GM12892 (cell line): ENCODE measurements at regions not wholly inside any gene's neighbourhood (a gene's known extent, or its start where the extent isn't known, plus 50 kb on each side); places are given as distances from the start of the nearest gene placed in this dataset.

Experiments
- POLR2AphosphoS5 ChIP-seq: IDR thresholded peaks from 2 replicates; pipeline ENCODE4 v1.6.1; 2011; ENCODE audit warnings: low read depth, low read length, control low read depth
- TAF1 ChIP-seq: IDR thresholded peaks from 2 replicates; pipeline ENCODE4 v1.6.1; 2011; ENCODE audit warnings: low read depth, mild to moderate bottlenecking, control low read depth, low read length, borderline replicate concordance

- TF ChIP-seq TAF1 (no peak), POLR2AphosphoS5 (no peak)
Measured at GRCh38 chr14:40347675-40348074, 915.4 kb upstream of the FBXO33 start.
